ENCODE measurements at regions not wholly inside any gene's neighbourhood (a gene's known extent, or its start where the extent isn't known, plus 50 kb on each side); places are given as distances from the start of the nearest gene placed in this dataset.

GRCh38 chr4:102444752-102445151 lies 56.4 kb upstream of the NFKB1 start:
- TF ChIP-seq CTCF (IDR thresholded peaks at IDR 0.05) = no peak
- no peak for TF ChIP-seq POLR2A (IDR thresholded peaks at IDR 0.05)

Measured in prostate gland (tissue), 2 donors.